ENCODE measurements at regions not wholly inside any gene's neighbourhood (a gene's known extent, or its start where the extent isn't known, plus 50 kb on each side); places are given as distances from the start of the nearest gene placed in this dataset.
"Not testable (repeated sequence)": the region's sequence is repeated elsewhere in the genome, so short reads cannot be mapped to it uniquely, and the experiment has no call there.

DNA sequence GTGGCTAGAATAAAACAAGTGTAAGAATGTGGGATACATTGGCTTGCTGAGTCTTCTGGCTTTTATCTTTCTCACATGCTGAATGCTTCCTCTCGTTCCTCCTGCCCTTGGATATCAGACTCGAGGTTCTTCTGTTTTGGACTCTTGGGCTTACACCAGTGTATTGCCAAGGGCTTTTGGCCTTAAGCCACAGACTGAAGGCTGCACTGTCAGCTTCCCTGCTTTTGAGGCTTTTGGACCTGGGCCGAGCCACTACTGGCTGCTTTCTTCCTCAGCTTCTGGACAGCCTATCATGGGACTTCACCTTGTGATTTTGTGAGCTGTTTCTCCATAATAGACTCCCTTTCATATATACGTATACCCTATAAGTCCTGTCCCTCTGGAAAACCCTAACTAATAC is 300.9 kb upstream of the STXBP6 start:
- DNase-seq (ENCODE audit: low read depth in 4 of 4, low spot score in 3 of 4): no peak

DNA sequence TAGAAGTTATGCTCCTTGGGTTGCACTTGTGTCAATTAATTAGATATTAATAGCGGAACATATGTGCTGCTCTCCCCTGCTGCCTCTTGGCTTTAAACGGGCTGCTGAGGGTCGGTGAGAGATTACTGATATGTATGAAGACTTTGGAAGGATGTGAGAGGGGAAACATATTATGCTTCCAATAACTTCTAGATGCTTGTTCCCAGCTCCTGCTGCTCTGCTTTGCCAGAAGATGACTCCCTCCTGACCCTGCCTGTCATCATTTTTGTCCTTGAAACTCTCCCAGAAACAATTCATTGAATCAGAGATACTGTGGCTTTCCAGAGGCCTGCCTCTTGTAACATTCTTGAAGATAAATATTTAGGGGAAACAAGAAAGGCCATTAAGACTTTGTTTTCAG is 300.1 kb upstream of the STXBP6 start:
- DNase-seq (ENCODE audit: low read depth in 4 of 4, low spot score in 3 of 4): no peak

DNA sequence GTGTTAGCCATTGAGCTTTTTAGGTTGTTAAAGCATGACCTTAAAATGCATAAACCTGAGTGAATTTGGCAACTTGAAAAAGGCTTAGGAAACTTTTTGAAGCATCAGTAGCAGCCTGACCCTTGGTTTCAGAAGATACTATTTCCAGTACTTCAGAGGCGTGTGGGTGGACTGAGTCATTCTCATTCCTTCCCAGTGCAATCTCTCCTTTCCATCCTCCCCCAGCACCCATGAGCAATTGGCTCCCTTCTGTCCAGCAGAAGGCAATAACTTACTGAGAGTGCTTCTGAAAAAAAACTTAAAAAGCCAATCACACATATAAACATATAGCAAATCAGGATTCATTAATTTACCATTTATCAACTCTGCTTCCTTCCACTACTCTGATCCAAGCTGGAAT is 299.3 kb upstream of the STXBP6 start:
- DNase-seq (ENCODE audit: low read depth in 4 of 4, low spot score in 3 of 4): no peak

GRCh38 chr14:25340882-25341281 is 290.9 kb upstream of the STXBP6 start:
- no peak for DNase-seq (ENCODE audit: low read depth in 4 of 4, low spot score in 3 of 4)

DNA sequence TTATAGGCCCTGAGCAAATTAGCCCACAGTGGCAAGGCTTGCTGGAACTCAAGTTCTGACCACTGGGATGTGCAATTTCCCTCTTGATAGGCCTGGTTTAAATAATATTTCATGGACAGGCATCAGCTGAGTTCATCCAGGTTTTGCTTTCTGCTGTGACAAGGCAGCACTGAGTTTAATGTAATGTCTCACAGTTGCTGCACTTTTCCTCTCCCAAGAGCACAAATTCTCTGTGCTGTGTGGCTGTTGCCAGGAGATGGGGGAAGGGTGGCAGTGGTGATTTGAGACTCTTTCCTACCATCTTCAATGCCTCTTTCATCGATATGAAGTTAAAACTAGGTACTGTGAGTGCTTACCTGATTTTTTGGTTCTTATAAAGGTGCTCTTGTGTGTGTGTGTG is 272.8 kb upstream of the STXBP6 start:
- DNase-seq (ENCODE audit: low read depth in 4 of 4, low spot score in 3 of 4): no peak

DNA sequence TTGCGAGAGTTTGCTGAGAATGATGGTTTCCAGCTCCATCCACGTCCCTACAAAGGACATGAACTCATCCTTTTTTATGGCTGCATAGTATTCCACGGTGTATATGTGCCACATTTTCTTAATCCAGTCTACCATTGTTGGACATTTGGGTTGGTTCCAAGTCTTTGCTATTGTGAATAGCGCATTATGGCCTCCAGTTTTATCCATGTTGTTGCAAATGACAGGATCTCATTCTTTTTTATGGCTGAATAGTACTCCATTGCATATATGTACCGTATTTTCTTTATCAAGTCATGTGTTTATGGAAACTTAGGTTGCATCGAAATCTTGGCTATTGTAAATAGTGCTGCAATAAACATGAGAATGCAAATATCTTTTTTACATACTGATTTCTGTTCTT is 266.1 kb upstream of the STXBP6 start:
- DNase-seq (ENCODE audit: low read depth in 4 of 4, low spot score in 3 of 4): not testable (repeated sequence)

DNA sequence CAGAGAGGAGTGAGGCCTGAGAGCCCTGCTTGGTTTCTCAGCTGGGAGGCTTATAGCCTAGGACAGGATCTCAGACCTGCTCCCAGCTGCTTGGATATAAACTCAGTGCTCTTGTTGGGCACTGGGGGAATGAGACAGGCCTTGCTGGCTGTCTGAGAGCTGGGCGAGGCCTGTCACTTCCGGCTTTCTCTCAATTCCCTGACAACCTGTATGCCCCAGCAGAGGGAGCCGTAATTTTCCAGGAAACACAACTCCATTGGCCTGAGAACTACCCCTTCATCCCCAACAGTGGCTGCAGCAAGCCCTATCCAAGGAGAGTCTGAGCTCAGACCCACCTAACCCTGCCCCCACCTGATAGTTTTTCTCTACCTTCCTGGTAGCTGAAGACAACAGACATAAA is 258.3 kb upstream of the STXBP6 start:
- DNase-seq (ENCODE audit: low read depth in 4 of 4, low spot score in 3 of 4): no peak

- no peak for DNase-seq (ENCODE audit: low read depth in 4 of 4, low spot score in 3 of 4)
These were observed 254.0 kb upstream of the STXBP6 start for GRCh38 chr14:25303934-25304333.

DNA sequence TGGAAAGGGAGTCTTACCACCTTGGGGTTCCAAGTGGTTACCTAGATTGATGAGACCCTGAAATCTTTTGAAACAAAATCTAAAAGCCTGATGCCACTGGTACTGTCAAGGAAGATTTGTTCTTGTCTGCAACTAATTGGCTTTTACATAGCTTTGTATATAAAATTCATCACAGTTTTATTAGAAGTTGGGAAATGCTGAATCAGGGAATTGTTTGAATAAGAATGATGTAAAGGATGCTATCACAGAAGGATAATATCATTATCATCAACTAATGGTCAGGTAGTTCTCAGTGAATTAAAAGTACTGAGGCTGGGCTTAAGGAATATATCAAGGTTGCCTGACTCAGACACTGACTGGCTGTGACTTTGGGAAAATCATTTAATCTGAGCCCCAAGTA is 248.3 kb upstream of the STXBP6 start:
- DNase-seq (ENCODE audit: low read depth in 4 of 4, low spot score in 3 of 4): no peak

DNA sequence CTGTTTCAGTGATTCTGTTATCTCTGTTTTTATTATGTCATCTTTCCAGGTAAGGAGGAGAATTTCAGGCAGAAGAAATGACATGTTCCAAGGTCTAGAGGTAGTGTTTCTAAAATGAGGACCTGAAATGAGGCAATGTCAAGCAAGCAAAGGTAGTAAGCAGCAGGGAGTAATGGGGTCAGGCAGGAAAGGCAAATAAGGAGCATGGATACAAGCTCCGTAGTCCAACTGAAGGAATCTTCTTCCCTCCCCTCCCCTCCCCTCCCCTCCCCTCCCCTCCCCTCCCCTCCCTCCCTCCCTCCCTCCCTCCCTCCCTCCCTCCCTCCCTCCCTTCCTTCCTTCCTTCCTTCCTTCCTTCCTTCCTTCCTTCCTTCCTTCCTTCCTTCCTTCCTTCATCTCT is 240.2 kb upstream of the STXBP6 start:
- not testable (repeated sequence) for DNase-seq (ENCODE audit: low read depth in 4 of 4, low spot score in 3 of 4)

GRCh38 chr14:25274529-25274928 is 224.6 kb upstream of the STXBP6 start:
- no peak for DNase-seq (ENCODE audit: low read depth in 4 of 4, low spot score in 3 of 4)

DNA sequence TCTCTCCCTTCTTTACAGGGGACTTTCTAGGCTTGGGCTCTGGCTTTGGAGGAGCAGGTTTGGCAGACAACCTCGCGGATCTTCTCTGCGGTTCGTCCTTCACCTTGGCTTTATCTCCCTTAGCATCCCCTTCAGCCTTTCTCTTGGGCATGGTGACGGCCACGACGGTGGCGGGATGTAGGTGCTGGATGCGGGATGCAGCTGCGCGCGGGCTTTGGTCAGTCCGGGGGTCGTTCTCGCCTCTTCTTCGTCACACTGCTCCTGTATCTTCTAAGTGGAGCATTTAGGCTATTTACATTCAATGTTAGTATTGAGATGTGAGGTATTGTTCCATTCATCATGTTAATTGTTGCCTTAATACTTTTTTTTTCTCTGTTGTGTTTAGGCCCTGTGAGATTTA is 217.2 kb upstream of the STXBP6 start:
- DNase-seq (ENCODE audit: low read depth in 4 of 4, low spot score in 3 of 4): no peak

DNA sequence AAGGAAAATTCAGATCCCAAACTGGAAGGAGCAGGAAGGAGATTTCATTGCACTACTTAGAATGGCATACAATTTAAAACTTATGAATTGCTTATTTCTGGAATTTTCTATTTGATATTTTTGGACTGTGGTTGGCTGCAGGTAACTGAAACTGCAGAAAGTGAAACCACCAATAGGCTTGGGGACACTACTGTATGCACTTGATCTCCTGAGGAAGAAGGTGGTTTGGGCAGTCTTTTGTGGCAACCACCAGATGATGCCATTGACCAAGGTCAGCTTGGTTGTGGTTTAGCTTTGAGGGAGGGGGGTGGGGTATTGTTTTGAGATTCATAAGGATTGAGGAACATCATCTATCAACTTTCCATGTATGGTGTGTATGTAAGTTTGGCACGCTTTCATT is 209.5 kb upstream of the STXBP6 start:
- DNase-seq (ENCODE audit: low read depth in 4 of 4, low spot score in 3 of 4): no peak

GRCh38 chr14:25252793-25253192 is 202.8 kb upstream of the STXBP6 start:
- no peak for DNase-seq (ENCODE audit: low read depth in 4 of 4, low spot score in 3 of 4)

- DNase-seq (ENCODE audit: low read depth in 4 of 4, low spot score in 3 of 4): no peak
These were observed 200.6 kb upstream of the STXBP6 start for GRCh38 chr14:25250516-25250915.

DNA sequence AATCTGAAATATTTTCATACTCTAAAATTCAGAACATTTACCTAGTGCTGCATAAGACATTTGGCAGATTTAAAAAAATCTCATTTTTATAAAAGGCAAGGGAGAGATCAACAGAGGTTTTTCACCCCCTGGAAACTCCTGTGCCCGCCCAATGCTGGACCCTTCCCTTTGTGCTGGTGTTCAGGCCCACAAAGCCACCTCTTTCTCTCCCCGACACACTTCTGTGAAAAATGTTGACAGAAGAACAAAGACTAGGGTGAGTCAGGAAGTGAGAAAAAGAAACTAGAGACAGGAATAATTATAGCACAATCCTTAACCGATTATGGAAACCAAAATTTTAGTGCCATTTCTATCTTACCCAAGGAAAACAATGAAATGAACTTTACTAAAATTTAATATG is 197.7 kb upstream of the STXBP6 start:
- no peak for DNase-seq (ENCODE audit: low read depth in 4 of 4, low spot score in 3 of 4)

DNA sequence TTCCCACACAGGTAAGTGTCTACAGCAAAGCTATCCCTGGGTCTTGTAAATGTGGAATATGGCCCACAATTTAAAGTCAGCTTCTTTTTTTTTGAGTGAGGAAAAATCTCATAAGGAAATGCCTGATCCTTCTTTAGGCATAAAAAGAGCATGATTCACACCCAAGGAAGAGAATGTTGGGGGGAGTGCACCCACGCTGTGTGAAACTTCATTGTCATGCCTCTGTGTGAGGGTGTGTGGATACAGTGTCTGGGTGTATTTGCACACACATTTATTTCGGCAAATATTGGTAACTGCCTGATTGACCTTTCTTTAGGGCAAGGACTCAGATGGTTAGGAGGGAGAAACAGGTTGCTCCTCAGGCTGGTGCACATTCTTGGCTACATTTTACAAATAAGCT is 196.8 kb upstream of the STXBP6 start:
- DNase-seq (ENCODE audit: low read depth in 4 of 4, low spot score in 3 of 4): no peak

GRCh38 chr14:25239170-25239569 is 189.2 kb upstream of the STXBP6 start:
- DNase-seq (ENCODE audit: low read depth in 4 of 4, low spot score in 3 of 4): no peak

DNA sequence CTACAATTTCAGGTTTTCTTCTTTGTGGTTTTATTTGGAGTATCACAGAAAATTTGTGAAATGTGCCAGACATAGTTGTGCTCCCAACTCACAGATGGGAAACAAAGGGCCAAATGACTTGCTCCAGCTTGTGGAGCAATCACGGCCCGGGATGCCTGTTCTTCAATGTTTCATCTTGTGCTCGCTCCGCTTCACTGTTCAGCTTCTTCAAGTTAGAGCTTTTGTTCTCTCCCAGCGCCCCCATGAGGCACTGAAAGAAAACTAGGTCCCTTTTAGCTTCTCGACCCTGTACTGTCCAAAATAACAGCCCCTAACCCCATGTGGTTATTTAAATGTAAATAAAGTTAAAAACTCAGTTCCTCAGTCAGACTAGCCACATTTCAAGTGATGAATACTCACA is 187.9 kb upstream of the STXBP6 start:
- no peak for DNase-seq (ENCODE audit: low read depth in 4 of 4, low spot score in 3 of 4)

DNA sequence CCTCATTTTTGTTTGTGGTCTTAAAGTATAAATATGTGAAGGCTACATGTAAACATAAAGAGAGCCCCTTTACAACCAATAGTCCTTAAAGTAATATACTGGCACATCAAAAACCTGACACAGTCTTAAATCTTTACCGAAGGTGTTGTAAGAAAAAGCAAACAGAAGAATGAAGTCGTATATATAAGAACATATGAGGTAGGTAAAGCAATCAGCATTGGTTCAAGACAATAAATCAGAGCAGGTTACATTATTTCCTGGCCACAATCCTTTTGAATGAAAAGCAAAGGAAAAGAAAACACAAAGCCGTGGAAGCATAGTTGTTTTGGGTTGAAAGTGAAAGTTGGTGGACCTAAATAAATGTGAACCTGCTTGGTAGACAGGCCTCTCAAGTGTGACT is 183.7 kb upstream of the STXBP6 start:
- DNase-seq (ENCODE audit: low read depth in 4 of 4, low spot score in 3 of 4): no peak

DNA sequence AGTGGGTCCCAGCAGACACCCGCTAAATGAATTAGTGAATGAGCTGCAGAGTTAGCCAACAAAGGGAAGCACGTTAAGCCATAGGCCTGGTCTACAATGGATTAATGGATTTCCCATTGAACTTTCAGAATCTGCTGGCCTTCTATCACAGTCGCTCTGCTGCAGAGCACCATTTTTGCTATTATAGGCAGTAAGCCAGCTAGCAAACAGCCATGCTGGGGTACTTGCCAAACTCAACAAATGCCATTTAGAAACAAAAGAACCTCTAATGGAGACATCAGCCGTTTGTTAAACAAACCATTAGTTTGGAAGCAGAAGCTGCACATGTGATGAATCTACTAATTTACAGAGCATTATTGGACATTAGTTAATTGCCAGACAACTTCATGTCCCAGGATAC is 181.1 kb upstream of the STXBP6 start:
- DNase-seq (ENCODE audit: low read depth in 4 of 4, low spot score in 3 of 4): no peak

GRCh38 chr14:25226214-25226613 is 176.3 kb upstream of the STXBP6 start:
- no peak for DNase-seq (ENCODE audit: low read depth in 4 of 4, low spot score in 3 of 4)

- no peak for DNase-seq (ENCODE audit: low read depth in 4 of 4, low spot score in 3 of 4)
These were observed 172.3 kb upstream of the STXBP6 start for GRCh38 chr14:25222256-25222655.

- no peak for DNase-seq (ENCODE audit: low read depth in 4 of 4, low spot score in 3 of 4)
These were observed 170.6 kb upstream of the STXBP6 start for GRCh38 chr14:25220514-25220913.
